K562 (cell line): ENCODE measurements at regions not wholly inside any gene's neighbourhood (a gene's known extent, or its start where the extent isn't known, plus 50 kb on each side); places are given as distances from the start of the nearest gene placed in this dataset.
A peak's percentile ranks its signal among the peaks of the same experiment; 100 is the strongest.

ENCODE experiments used
- ADNP ChIP-seq: fragments of 200-800 bp; sonication (Bioruptor generic); IDR thresholded peaks from 2 replicates; pipeline ENCODE4 v1.6.1; 2016; ENCODE audit warnings: missing genetic modification characterization, missing compliant biosample characterization
- ARHGAP35 ChIP-seq: fragments of 450-650 bp; IDR thresholded peaks from 2 replicates; pipeline ENCODE4 v1.6.1; 2018; ENCODE audit not compliant: partially characterized antibody
- ARID4B ChIP-seq: sonication (generic); formaldehyde crosslinking; IDR thresholded peaks from 2 replicates; pipeline ENCODE4 v1.8.0; 2022; ENCODE audit warnings: mild to moderate bottlenecking, missing genetic modification reagents
- CHD2 ChIP-seq: IDR thresholded peaks from 2 replicates; pipeline ENCODE4 v1.6.1; 2011; ENCODE audit warnings: low read depth, low read length
- ERF ChIP-seq: fragments of 450-650 bp; formaldehyde crosslinking; IDR thresholded peaks from 2 replicates; pipeline ENCODE4 v1.4.0; 2020; ENCODE audit warnings: mild to moderate bottlenecking, mixed read lengths
- MTA1 ChIP-seq: fragments of 450-650 bp; IDR thresholded peaks from 2 replicates; pipeline ENCODE4 v1.6.1; 2017; ENCODE audit warnings: borderline replicate concordance
- MXI1 ChIP-seq: IDR thresholded peaks from 2 replicates; pipeline ENCODE4 v1.6.1; 2011; ENCODE audit warnings: low read depth, mild to moderate bottlenecking, improper control_type of control experiment, low read length
- NKRF ChIP-seq: fragments of 450-650 bp; IDR thresholded peaks from 2 replicates; pipeline ENCODE4 v1.6.1; 2016; ENCODE audit warnings: borderline replicate concordance
- NONO ChIP-seq, 2 experiments: fragments of 200-400 bp in 1 of 2; fragments of 450-650 bp in 1 of 2; formaldehyde crosslinking in 1 of 2; IDR thresholded peaks; 2 replicates each; pipeline ENCODE4 v1.6.1; 2017; ENCODE audit warnings: low read depth in 2 of 2, mild to moderate bottlenecking in 2 of 2, moderate library complexity in 2 of 2, low read length in 1 of 2
- NRF1 ChIP-seq, 2 experiments: fragments of 450-650 bp; IDR thresholded peaks in 1 of 2; conservative IDR thresholded peaks in 1 of 2; 2 replicates each; pipeline ENCODE4 v1.6.1; 2014; ENCODE audit warnings: mild to moderate bottlenecking in 2 of 2
- PHF20 ChIP-seq: fragments of 450-650 bp; IDR thresholded peaks from 2 replicates; pipeline ENCODE4 v1.6.1; 2018; ENCODE audit not compliant: partially characterized antibody
- POU5F1 ChIP-seq: fragments of 150-350 bp; IDR thresholded peaks from 2 replicates; pipeline ENCODE4 v1.6.1; 2014; ENCODE audit warnings: borderline replicate concordance, low read length, low read depth, mild to moderate bottlenecking; ENCODE audit not compliant: partially characterized antibody
- SMARCE1 ChIP-seq: fragments of 450-650 bp; IDR thresholded peaks from 2 replicates; pipeline ENCODE4 v1.7.1; 2016; ENCODE audit warnings: mild to moderate bottlenecking
- SRF ChIP-seq, 2 experiments: fragments of 250-450, 450-650 bp in 1 of 2; sonication (Bioruptor Pico) in 1 of 2; sonication (generic) in 1 of 2; formaldehyde crosslinking; IDR thresholded peaks; 2 replicates each; pipeline versions ENCODE4 v1.5.0 to v1.5.1; 2020 to 2022; ENCODE audit warnings: mild to moderate bottlenecking in 1 of 2, missing genetic modification reagents in 1 of 2
- TAF7 ChIP-seq: fragments of 450-650 bp; IDR thresholded peaks from 2 replicates; pipeline ENCODE4 v1.6.1; 2016; ENCODE audit warnings: missing genetic modification characterization, missing compliant biosample characterization
- TFAP4 ChIP-seq: sonication (generic); formaldehyde crosslinking; IDR thresholded peaks from 2 replicates; pipeline ENCODE4 v1.8.0; 2022; ENCODE audit warnings: missing genetic modification reagents, mild to moderate bottlenecking, moderate library complexity, borderline replicate concordance
- TRIM24 ChIP-seq, 2 experiments: fragments of 450-650 bp; IDR thresholded peaks; 2 replicates each; pipeline ENCODE4 v1.6.1; 2016
- ZFP36 ChIP-seq: fragments of 150-350 bp; IDR thresholded peaks from 2 replicates; pipeline ENCODE4 v1.6.1; 2018; ENCODE audit warnings: low read length, low read depth; ENCODE audit not compliant: partially characterized antibody
- ZNF174 ChIP-seq: fragments of 250-450 bp; sonication (Bioruptor Pico); IDR thresholded peaks from 2 replicates; pipeline ENCODE4 v1.4.0; 2020; ENCODE audit warnings: mild to moderate bottlenecking
- TF ChIP-seq, protein P1 (sequence below): fragments of 250-450 bp; sonication (Bioruptor Pico); IDR thresholded peaks from 2 replicates; pipeline ENCODE4 v1.8.0; 2022; ENCODE audit warnings: inconsistent platforms

GRCh38 chr10:3665316-3665908 lies 119.6 kb downstream of the KLF6 start (continued):
- TF ChIP-seq NKRF (no peak), ADNP (tag) (no peak), MTA1 (0 out of 2 replicates have a peak, but pooled peaks have one; percentile 47), ZFP36 (peak; percentile 46), SMARCE1 (peak; percentile 94), MXI1 (peak; percentile 81), TAF7 (0 out of 2 replicates have a peak, but pooled peaks have one; percentile 30), TFAP4 (peak; percentile 51; the same call in 1 of the 2 replicates), POU5F1 (no peak), ARHGAP35 (no peak), ZNF174 (CRISPR knock-in tag) (no peak), SRF (CRISPR knock-in tag; IDR thresholded peaks at IDR 0.05) (no peak), PHF20 (no peak), NRF1 (conservative IDR thresholded peaks at IDR 0.05 in 1 of 2, IDR thresholded peaks at IDR 0.05 in 1 of 2) (no peak; a peak in 1 of 4 replicates), TRIM24 (IDR thresholded peaks at IDR 0.05) (peak; percentile 73 to 91), ARID4B (CRISPR knock-in tag) (peak; percentile 58; the same call in 1 of the 2 replicates), NONO (IDR thresholded peaks at IDR 0.05; ENCODE audit: low read depth in 2 of 2, low read length in 1 of 2) (peak in 1 of 2 experiments; percentile 64; a peak in 1 of 4 replicates), CHD2 (no peak), ERF (no peak)
- TF ChIP-seq, protein P1, sequence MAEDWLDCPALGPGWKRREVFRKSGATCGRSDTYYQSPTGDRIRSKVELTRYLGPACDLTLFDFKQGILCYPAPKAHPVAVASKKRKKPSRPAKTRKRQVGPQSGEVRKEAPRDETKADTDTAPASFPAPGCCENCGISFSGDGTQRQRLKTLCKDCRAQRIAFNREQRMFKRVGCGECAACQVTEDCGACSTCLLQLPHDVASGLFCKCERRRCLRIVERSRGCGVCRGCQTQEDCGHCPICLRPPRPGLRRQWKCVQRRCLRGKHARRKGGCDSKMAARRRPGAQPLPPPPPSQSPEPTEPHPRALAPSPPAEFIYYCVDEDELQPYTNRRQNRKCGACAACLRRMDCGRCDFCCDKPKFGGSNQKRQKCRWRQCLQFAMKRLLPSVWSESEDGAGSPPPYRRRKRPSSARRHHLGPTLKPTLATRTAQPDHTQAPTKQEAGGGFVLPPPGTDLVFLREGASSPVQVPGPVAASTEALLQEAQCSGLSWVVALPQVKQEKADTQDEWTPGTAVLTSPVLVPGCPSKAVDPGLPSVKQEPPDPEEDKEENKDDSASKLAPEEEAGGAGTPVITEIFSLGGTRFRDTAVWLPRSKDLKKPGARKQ (CRISPR knock-in tag) = no peak
